ENCODE measurements at regions not wholly inside any gene's neighbourhood (a gene's known extent, or its start where the extent isn't known, plus 50 kb on each side); places are given as distances from the start of the nearest gene placed in this dataset.

DNA sequence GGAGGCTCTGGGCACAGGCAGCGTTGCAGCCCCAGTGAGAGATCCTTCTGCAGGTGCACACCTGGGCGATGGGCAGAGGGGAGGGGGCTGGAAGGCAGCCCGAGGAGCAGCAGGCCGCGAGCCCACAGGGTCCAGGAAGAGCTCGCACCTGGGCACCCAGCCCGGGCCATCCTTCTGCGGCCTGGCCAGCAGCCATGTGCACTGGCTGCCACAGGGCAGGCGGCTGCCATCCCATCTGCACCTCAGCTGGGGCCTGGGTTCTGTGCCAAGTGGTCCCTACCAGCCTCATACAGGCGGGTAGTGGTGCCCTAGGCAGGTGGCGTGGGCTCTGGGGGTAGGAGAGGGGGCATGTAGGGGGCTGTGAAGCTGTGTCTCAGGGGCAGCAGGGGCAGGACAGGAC is 197.2 kb downstream of the RBFOX3 start:
- TF ChIP-seq, protein P1, sequence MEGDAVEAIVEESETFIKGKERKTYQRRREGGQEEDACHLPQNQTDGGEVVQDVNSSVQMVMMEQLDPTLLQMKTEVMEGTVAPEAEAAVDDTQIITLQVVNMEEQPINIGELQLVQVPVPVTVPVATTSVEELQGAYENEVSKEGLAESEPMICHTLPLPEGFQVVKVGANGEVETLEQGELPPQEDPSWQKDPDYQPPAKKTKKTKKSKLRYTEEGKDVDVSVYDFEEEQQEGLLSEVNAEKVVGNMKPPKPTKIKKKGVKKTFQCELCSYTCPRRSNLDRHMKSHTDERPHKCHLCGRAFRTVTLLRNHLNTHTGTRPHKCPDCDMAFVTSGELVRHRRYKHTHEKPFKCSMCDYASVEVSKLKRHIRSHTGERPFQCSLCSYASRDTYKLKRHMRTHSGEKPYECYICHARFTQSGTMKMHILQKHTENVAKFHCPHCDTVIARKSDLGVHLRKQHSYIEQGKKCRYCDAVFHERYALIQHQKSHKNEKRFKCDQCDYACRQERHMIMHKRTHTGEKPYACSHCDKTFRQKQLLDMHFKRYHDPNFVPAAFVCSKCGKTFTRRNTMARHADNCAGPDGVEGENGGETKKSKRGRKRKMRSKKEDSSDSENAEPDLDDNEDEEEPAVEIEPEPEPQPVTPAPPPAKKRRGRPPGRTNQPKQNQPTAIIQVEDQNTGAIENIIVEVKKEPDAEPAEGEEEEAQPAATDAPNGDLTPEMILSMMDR (IDR thresholded peaks at IDR 0.05; ENCODE audit: low read depth, low read length): no peak
- no peak for TF ChIP-seq POLR2A (IDR thresholded peaks at IDR 0.05; ENCODE audit: extremely low read depth, insufficient read length)
- TF ChIP-seq MYC (IDR thresholded peaks at IDR 0.05; ENCODE audit: low read depth, low read length): no peak
- TF ChIP-seq, protein P2, sequence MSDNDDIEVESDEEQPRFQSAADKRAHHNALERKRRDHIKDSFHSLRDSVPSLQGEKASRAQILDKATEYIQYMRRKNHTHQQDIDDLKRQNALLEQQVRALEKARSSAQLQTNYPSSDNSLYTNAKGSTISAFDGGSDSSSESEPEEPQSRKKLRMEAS (IDR thresholded peaks at IDR 0.05; ENCODE audit: low read depth, low read length): no peak
